Stimulated activated CD8-positive, alpha-beta memory T cell treated with anti-CD3 and anti-CD28 coated beads, Interleukin-7, amount 100 ng/mL, for 48 hours (primary cell): ENCODE measurements at regions not wholly inside any gene's neighbourhood (a gene's known extent, or its start where the extent isn't known, plus 50 kb on each side); places are given as distances from the start of the nearest gene placed in this dataset.
A peak's percentile ranks its signal among the peaks of the same experiment; 100 is the strongest.

ENCODE experiments used
- DNase-seq, 2 donors: peaks; one replicate each; pipeline ENCODE4 v3.0.0-alpha.2; 2020; ENCODE audit warnings: low read depth in 1 of 2; ENCODE audit errors: extremely low read depth in 1 of 2

DNA sequence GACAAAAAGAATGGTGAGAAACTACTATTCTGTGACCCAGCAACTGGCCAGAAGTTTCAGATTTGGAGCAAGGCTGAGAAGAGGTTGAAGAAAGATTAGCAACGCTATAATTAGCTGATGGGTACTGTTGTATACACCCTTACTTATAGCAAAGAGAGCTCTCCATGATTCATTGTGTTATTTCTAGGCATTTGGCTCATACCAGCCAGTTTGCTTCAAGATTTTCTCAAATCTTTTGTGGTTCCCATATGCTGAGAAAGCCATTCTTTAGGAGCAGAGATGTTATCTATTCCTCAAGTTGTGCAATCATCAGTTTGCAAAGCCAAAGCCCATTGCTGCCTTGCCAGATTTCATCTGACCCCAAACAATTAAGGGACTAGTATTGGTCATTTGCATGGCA, 179.4 kb downstream of the ETS1 start:
- no peak for DNase-seq

DNA sequence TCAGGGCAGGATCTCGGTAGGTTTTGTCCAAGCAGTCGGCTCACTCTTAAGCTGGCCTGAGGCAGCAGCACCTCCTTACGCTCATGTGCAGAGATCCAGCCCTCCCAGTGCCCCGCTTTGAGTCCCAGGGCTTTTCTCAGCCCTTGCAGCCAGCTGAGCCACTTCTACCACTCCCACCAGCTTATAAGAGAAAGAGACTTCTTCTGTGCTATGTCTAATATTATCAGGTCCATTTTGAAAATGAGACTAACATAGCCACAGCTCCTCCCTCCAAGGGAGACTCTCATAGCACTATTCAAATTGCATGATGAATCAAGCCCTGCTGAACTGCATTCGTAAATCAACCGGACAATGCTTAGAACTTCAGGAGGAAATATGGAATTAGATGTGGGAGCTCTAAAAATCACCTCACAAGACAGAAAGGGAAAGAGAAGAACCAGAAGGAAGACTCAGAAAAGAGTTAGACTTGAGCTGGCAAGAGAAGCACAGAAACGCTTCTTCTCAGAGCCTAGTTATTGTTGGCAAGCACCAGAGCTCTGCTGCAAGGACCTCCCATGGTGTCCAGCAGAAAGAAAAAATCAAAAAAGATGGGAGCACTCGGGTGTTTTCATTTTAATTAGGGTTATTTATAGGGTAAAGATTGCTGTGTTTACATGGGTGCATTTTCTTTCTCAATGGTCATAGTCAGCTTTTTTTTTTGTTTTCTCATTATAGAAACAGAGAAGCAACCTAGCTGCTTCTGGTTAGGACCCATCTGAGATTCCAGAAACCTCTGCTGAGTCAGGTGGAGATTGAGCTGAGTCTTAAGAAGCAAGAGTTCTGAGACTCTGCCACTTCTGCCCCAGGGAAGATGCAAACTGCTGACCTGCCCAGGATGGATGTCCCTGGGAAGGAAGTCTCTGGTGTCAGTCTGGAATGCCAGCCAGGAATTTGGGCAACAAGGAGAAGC, 181.4 kb downstream of the ETS1 start:
- no peak for DNase-seq

DNA sequence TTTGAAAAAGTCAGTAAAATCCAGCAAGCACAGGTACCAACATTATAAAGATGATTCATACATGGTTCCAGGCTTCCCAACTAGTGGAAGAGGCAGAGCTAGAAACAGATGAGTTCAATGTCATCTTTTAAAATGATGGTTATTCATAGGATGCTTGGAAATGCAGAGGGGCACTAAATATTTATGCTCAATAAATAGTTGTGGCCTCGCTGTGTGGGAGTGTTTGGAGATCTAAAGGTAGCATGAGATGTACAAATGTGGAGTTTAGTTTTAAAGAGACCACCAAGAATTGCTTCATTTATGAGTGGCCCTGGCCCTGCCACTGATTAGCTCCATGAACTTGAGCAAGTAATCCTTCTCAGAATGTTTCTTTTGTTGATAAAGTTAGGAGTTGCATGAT, 182.2 kb downstream of the ETS1 start:
- no peak for DNase-seq

DNA sequence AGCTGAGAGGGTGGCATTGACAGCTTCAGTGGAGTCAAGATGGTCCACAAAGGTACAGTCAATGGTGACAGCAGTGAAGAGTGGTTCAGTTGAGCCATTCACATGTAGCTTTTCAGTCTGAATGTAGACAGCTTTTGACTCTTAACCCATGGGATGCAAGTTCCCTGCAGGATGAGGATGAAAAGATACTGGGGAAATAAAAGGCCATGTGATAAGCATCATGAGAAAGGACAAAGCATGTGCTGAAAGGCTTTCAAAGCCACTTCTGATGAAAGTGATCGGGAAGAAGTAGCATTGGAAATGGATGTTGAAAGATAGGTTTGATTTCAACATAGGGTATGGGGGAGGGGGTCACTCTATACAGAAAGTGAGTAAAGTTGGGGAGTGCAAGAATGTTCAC, 182.9 kb downstream of the ETS1 start:
- no peak for DNase-seq

DNA sequence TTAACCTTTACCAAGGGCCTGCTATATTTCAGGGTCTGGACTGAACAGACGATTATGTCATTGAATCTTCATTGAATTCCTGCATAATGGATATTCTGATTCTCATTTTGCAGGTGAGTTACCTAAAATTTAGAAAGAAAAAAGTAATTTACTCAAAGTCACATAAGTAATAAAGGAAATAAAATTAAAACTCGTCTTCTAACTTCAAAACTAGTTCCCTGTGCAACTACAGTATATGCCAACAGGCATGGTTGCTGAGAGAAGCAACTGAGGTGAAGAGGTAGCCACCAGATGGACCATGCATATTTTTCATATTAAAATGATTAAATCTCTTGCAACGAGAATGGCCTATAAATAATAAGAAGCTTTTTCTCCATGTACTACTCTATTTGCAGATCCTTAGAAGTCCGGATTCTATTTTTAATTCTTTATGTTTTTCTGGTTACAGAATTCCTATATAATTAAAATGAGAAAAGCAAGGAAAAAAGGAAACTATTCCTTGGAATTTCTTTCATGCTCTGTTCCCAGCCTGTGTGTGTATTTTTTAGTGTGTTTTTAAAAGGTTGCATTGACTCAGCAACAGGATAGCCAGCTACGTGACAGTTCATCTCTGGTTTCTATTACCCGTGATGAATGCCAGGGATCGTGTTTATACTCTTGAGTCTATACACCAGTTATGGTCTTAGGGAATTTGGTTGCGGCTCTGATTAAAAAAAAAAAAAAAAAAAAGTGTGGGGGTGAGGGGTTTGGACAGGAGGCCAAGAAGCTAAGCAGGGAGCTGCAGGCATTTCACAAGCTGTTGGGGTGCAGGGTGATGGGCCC, 186.8 kb downstream of the ETS1 start:
- no peak for DNase-seq

DNA sequence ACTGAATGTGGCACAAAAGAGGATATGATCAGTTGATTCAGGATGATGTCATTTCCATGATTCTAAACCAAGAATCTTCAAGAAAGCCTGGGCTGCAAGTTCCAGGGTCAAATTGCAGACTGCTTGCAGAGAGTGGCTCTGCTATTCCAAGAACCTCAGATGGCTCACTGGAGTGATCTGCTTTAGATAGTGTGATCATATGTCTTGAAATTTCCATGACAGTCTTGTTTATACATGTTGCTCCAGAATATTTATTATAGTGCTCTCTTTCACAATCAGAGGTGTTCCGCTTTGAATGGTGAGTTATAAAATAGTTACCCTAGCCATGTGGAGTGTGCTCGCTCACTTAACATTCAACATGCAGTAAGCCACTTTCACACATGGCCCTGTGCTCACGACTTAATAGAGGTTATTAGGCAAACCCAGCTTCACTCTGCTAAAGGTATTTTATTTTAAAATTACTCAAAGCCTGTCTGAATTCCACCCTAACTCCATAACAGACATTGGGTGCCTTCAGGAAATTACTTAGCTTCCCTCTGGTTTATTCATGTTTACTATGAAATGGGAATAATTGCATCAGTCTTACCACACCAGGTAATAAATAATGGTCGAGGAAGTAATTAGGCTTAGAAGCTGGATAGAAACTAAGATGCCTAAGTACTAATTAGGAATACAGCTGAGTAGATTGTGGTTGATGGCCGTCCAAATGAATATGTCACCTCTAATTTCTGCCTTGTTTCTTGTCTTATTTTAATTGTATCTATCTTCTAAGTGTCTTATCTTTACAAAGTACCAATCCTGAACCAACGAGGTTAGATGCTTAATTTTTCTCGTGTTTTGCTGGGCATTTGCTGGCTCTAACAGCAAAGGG, 187.9 kb downstream of the ETS1 start:
- DNase-seq: no peak

DNA sequence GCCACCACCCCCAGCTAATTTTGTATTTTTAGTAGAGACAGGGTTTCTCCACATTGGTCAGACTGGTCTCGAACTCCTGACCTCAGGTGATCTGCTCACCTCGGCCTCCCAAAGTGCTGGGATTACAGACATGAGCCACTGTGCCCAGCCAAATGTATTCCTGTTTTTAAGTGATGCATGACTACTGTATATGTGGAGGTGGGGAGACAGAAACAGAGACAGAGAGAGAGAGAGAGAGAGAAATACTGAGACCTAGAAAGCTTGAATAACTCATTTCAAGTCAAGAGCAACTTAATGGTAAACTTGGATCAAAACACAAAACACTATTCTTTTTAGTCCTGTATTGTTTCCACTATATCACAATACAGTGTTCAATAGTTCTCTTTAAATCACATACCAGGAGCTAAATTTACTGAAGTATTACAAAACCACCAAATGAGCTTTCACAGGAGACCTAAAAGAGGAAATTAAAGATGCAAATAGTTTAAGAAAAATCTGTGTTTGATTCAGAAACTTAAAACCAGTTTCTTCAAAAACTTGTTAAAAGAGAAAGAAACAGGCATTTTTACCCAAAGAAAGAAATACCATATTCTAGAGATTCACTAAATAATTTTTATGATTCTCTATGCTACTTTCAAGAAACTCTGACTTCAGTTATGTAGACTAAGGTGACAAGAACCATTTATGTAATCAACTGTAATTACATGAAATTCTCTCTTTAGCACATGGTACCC, 188.7 kb downstream of the ETS1 start:
- DNase-seq: no peak

DNA sequence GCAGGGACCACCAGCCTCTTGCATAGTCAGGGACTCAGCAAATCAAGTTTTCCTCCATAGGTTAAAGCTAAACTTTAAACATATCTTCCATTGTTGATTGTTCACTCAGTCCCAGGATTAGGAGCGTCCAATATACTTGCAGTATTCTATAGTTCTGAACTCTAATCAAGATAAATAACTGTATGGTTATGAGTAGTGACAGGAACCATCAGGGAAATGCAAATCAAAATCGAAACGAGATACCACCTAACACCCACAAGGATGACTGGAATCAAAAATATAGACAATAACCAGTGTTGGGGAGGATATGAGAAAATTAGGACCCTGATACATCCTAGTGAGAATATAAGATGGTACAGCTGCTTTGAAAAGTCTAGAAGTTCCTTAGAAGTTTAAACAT, 190.0 kb downstream of the ETS1 start:
- DNase-seq: no peak

DNA sequence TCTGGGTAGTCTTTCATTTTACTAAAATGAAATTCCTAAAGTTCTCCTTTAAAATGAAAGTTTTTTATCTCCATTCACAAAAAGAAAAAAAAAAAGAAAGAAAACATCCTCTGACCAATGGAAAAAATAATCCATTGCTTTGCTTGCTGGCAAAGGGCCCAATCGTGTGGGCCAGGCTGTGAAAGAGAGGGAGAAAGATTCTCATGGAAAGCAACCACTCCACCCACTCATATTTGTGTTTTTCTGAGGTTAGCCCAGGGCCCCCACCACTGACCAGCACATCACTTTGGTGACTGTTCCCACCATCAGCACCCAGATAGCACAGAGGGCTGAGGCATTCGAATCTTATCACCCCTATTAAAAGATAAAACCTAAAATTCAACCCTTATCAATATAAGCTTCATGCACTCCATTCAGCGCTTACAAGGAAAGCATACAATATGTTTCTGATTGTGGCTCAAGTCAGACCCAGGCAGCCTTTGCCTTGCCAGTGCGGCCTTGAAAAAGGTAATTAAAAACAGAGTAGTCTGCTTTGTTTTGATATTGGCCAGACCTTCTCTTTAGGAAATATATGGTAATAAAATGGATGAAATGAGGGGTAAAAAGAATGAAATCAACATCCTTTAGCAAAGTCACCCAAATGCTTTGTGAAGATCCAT, 192.8 kb downstream of the ETS1 start:
- DNase-seq: no peak

DNA sequence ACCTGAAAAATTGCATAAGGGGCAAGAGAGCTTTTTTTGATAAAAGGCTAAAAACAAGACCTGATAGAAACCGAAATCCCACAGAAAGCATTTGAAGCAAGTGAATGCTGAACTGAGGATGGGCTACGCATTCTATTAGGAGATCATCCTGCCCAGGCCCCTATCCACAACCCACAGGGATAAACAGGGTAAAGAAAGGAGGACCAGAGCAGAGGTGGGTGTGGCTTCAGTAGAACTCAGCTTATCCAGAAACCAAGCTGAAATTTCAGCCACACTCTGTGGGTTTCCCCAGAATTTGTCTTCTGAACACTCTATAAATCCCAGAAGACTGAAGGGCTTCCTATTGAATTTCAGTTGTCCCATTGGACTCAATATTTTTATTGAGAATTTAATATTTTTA, 195.1 kb downstream of the ETS1 start:
- no peak for DNase-seq

DNA sequence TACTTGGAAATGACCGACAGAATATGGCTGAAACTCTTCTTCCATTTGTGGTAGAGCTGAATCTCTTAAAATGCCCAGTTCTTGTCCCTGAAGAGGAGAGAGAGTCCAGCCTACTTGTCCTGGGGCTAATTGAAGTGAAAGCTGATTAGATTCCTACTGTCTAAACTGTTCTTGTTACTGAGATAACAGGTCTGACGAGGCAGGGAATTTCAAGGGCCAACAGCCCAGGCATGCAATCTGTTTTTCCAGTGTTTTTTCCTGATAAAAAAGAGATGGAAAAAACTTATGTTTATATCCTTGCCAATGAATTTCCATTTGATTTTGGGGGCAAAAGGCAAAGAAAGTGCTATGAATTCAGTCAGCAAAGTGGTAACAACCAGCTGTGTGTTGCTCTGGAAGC, 195.5 kb downstream of the ETS1 start:
- no peak for DNase-seq

DNA sequence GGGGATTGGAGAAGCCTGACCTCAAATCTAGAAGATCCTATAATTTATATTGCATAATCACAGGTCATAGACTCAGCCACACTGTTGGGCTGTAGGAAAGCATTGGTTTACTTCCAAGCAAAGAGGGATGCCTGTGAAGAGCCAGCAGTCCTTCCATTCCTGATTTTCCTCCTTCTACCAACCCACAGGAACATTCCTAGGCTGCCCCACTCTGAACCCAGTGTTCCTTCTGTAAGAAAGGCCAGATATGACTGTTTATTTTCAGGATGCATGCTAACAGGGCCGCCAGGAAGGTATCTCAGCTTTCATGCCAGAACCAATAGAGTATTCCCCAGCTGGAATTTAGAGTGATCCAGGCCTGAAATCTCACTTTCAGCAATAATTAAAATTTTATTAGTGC, 197.1 kb downstream of the ETS1 start:
- DNase-seq: no peak

DNA sequence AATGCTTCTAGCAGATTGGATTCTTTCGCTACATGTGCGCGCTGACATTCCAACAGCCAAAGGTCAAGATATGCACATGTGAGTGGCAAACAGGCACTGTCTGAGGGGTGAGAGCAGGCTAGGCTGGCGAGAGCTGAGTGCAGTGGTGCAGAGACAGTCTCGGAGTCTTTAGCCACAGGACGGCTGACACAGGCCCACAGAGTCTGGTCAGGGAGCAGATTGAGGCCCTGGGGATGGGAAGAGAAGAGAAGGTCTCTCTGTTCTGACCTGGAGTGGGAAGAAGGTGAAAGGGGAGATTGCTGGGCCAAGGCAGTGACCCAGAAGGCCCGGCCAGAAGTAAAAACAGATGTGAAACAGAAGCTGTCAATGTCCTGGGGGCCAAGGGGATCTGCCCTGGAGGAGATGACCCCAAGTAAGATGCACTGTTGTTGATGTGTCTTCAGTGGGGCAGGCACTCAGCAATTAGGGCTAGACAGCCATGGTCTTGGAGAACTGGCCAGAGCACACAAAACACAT, 197.8 kb downstream of the ETS1 start:
- DNase-seq: no peak

DNA sequence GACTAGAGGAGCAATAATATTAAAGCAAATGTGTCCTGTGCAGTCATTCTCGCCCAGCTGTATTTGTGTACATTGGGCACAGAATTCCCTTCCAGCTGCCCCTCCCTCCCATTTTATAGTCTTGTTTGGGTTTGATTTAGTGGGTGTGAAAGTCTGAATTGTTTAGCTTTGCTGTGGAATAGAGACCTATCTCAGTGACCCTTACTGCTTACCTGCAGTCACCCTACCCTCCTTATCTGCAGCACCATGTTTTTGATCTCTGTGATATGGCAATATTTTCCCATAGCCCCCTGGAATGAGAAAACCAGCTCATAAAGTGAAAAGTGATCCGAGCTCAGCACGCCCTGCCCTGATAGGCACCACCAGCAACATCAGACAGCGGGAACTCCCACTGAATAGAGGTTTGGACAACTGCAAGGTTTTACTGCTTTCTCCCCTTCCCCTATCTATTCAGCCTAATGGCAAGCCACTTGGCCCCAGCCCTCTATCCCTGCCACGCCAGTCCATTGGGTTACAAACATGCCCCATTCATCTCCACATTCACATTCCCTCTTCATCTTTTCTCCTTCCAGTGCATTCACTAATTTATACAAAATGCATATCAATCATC, 199.0 kb downstream of the ETS1 start:
- DNase-seq: no peak

DNA sequence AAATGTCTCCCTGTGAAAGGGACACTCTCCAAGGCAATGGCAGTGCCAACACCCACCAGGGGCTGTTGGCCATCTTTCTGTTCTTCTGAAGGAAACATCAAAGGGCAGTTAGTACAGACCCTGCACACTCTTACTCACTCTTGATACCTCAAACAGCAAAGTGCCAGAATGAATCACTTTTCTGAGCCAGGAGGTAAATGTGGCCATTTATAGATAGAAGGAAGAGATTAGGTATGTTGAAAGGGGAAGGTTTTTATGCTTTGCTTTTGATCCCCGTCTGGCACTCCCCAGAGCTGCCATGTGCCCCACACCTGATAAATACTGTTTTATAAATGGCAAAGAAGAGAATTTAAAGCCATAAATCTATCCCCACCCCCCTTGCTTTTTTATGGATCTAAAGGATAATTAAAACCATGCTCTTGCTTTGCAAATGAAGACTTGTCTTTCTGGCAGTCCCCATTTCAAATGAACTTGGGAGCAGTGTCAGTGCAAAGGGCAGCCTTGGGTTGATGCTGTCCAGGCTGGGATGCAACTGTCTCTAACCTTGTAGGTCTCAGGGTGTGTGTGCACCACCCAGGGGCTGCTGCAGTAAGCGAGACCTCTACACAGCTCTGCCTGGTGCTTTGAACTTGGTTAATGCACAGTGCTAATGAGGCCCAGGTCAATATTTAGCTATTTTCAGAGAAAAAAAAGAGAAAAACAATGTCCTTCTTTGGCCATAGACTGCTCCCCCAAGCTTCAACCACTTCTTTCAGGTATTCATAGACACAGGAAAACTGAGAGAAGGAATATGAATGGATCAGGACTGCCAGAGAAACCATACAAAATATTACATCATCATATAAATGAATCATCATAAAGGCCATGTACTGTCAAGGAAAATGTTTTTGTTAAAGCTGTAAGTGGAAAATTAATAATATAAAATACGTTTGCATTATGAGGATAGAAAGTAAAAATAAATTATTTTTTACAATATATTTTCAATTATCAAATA, 207.5 kb downstream of the ETS1 start:
- DNase-seq: peak; percentile 3 to 13

DNA sequence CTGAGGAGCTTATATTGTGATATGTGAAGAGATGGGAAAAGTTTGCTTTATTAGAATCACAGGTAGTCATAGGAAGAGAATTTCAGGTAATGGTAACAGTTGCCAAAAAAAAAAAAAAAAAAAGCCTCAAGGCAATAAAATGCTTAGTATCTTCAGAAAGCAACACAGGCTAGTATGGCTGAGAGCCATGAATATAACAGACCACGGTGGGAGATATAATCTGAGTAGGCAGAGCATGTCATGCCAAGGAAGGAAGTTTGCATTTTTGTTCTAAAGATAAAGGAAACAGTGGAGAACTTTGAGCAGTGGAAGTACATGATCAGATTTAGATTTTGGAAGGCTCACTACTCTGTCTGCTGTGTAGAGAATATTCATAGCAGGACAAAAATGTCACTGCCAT, 211.4 kb downstream of the ETS1 start:
- DNase-seq: no peak

DNA sequence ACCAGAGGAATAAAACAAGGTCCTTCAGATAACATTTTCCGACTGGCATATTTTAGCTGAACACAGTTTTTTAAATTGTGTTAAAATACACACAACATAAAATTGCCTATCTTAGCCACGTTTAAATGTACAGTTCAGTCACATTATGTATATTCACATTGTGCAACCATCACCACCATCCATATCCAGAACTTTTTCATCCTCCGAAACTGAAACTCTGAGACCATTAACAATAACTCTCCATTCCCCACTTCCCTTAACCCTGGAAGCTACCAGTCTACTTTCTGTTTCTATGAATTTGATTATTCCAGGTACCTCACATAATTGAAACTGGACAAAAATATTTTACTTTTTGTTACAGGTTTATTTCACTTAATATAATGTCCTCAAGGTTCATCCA, 213.3 kb downstream of the ETS1 start:
- DNase-seq: no peak

DNA sequence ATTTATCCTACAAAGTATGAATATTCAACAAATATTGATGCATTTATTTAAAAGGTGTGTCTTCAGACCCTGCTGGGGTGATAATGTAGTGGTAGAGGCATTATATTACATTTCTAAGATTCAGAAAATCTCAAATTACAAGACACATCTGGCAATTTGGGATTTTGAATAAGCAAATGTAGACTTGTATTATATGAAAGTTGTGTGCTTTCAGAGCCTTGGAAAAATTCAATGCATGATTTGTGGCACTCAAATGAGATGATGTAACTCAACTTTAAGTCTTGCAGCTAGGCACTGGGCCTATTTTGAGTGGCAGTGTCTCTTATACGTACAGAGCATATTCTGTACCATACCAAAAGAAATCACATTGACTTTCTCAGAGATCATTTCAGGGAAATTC, 214.4 kb downstream of the ETS1 start:
- no peak for DNase-seq
